Pancreas (tissue), 10 donors: ENCODE measurements at regions not wholly inside any gene's neighbourhood (a gene's known extent, or its start where the extent isn't known, plus 50 kb on each side); places are given as distances from the start of the nearest gene placed in this dataset.

Experiments
- ATAC-seq, 4 donors: fragments of 200-7000 bp; cut with Tn5 transposase; one replicate each; pipeline versions ENCODE4 v1.8.0 to v1.9.1; 2020; ENCODE audit warnings: mild to moderate bottlenecking in 4 of 4, moderate library complexity in 4 of 4
- DNase-seq, 6 donors: peaks; one replicate each; pipeline ENCODE4 v3.0.0-alpha.2; 2020
- FAIRE-seq: peaks from 2 replicates; lab custom pipeline; 2012; peaks lifted over from hg19 to GRCh38; lab: Jason Lieb, UNC
- H3K27ac ChIP-seq, 4 donors: fragments of 200-600 bp; sonication (generic); 1 replicate in 3 of 4; 2 replicates in 1 of 4; pipeline versions ENCODE4 v1.5.0 to v1.8.0; 2020
- H3K27me3 ChIP-seq, 4 donors: fragments of 200-600 bp; one replicate each; pipeline ENCODE4 v1.8.0; 2021
- H3K36me3 ChIP-seq, 3 donors: fragments of 200-600 bp; sonication (generic) in 1 of 3; one replicate each; pipeline versions ENCODE4 v1.5.0 to v1.8.0; 2020 to 2021
- H3K4me1 ChIP-seq, 3 donors: fragments of 200-600 bp; one replicate each; pipeline ENCODE4 v1.8.0; 2021
- H3K4me3 ChIP-seq, 4 donors: fragments of 200-600 bp; sonication (generic) in 2 of 4; one replicate each; pipeline versions ENCODE4 v1.5.0 to v1.8.0; 2020 to 2021
- H3K9me3 ChIP-seq, 4 donors: fragments of 200-600 bp; one replicate each; pipeline ENCODE4 v1.8.0; 2021
- WGBS, 2 donors: extraction: QIAGEN DNeasy Blood & Tissue Kit; methylation state at CpG; one replicate each; pipeline ENCODE4 v1.1.7; 2013; 5-methylcytosine and 5-hydroxymethylcytosine counted together
- intact Hi-C, 3 donors: fragments of 100-400 bp; cut with DNase I; formaldehyde crosslinking; loops; one replicate each; pipeline versions ENCODE4 v1.11.1 to v1.14.2; 2022
- TF ChIP-seq, protein P1 (sequence below), 4 donors: fragments of 200-600 bp; sonication (generic) in 3 of 4; IDR thresholded peaks; one replicate each; pipeline versions ENCODE4 v1.5.0 to v1.8.0; 2021; ENCODE audit warnings: antibody characterized with exemption in 4 of 4
- donor health status: healthy with polysubstance abuse.
- donor health status: DM: no; HTN: no; CAD: no; lungs with moderate emphysema.
- donor health status: DM: no; HTN: no; CAD: no.
- donor health status: control.
- donor health status: control.
- donor health status: Bipolar disorder and iron deficiency.
- donor health status: DM: yes; HTN: yes; CAD: no.
- donor health status: DM: no; HTN: no; CAD: no.
- donor health status: DM: no; HTN: no; CAD: no.
- donor health status: DM: yes; HTN: yes; CAD: no.

DNA sequence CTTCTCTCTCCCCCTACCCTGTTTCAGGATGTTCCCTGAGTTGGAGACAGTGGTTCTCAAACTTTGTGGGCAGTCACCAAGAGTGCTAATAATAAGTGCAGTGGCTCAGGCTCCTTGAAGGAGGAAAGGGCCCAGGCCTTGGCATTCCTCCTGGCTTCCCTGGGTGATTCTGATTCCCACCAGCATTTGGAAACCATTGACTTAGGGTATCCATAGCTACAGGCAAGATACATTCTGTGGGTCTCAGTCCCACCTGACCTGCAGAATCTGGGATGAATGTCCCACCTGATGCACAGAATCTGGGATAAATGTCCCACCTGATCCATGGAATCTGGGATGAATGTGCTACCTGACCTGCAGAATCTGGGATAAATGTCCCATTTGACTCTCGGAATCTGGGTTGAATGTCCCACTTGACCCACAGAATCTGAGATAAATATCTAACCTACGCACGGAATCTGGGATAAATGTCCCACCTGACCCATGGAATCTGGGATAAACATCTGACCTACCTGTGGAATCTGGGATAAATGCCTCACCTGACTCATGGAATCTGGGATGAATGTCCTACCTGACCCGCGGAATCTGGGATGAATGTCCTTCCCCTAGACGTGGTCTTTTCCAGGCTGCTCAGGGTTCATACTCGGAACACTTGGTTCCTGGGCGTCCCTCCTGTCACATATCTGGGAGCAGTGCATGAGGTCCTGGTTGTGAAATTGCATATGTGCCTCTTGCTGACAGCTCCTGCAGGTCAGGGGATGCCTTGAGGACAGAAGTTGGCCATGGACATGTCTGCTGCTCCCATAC, 136.7 kb upstream of the HS3ST2 start:
- H3K4me1 ChIP-seq: no peaks in the 10 kb centered on the region
- no peak for FAIRE-seq
- intact Hi-C loops: no loop called here
- ATAC-seq: no peak
- no peaks in the 10 kb centered on the region for H3K27me3 ChIP-seq
- DNase-seq: no peak
- TF ChIP-seq, protein P1, sequence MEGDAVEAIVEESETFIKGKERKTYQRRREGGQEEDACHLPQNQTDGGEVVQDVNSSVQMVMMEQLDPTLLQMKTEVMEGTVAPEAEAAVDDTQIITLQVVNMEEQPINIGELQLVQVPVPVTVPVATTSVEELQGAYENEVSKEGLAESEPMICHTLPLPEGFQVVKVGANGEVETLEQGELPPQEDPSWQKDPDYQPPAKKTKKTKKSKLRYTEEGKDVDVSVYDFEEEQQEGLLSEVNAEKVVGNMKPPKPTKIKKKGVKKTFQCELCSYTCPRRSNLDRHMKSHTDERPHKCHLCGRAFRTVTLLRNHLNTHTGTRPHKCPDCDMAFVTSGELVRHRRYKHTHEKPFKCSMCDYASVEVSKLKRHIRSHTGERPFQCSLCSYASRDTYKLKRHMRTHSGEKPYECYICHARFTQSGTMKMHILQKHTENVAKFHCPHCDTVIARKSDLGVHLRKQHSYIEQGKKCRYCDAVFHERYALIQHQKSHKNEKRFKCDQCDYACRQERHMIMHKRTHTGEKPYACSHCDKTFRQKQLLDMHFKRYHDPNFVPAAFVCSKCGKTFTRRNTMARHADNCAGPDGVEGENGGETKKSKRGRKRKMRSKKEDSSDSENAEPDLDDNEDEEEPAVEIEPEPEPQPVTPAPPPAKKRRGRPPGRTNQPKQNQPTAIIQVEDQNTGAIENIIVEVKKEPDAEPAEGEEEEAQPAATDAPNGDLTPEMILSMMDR (IDR thresholded peaks at IDR 0.05): no peak
- no peaks in the 10 kb centered on the region for H3K36me3 ChIP-seq
- no peak overlapping the region for H3K4me3 ChIP-seq
- H3K27ac ChIP-seq: no peak overlapping the region
- 69 to 82% methylated on average over 8 of the region's 8 CpGs for WGBS, 2 donors
- H3K9me3 ChIP-seq: no peaks in the 10 kb centered on the region

DNA sequence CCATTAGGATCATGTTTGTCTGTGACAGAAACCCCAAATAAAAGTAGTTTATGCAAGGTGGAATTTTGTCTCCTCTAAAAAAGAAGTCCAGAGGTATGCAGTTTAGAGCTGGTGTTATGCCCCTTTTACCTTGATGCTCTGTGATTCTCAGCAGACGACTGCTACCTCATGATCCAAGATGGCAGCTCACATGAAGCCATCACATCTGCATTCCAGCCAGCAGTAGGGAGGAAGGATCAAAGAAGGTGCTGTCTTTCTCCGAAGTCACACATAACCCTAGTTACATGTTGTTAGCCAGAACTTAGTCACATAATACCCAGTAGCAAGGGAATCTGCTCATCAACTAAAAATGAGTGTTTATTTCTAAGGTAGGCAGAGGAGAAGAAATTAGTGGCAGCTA, 135.7 kb upstream of the HS3ST2 start:
- DNase-seq (no peak), ATAC-seq (no peak), FAIRE-seq (no peak)
- Histone ChIP-seq H3K27ac (no peak overlapping the region), H3K4me1 (no peaks in the 10 kb centered on the region), H3K9me3 (no peaks in the 10 kb centered on the region), H3K4me3 (no peak overlapping the region), H3K27me3 (no peaks in the 10 kb centered on the region), H3K36me3 (no peaks in the 10 kb centered on the region)
- intact Hi-C loops: no loop called here
- 53 to 67% methylated on average over 2 of the region's 2 CpGs for WGBS, 2 donors
- TF ChIP-seq, protein P1 (IDR thresholded peaks at IDR 0.05): no peak

DNA sequence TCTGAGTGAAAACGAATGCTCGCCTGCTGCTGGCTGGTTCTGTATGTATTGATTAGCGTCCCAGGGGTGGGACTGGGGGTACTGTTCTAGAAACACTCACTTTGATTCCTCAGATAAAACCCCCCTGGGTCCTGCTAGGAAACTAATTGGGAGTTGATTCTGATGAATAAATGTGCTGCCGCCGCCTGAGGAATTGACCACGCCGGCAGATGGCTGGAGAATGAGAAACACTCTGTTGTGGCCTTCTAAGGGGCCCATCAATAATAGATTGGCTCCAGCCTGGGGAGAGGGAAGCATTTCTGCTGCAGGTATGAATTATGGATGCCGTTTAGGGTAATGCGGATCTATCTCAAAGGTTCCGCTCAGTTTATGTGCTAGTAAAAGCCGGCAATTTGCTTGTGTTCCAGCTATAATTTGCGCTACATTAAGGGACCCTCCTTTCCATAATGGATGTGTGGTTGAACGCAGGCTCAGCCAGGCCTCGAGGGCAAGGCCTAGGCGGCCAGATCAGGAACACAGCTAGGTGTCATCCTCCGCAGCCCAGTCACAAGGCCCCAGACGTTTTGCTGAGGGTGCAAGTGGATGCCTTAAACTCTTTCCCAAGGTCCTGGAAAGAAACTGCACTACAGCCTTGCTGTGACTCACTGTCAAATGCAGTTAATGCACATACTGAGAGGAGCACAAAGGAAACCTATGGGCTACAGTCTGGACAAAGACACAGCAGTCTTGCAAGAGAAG, 132.2 kb upstream of the HS3ST2 start:
- intact Hi-C loops: no loop called here
- H3K4me3 ChIP-seq: no peak overlapping the region
- H3K9me3 ChIP-seq: no peaks in the 10 kb centered on the region
- no peaks in the 10 kb centered on the region for H3K36me3 ChIP-seq
- no peaks in the 10 kb centered on the region for H3K27me3 ChIP-seq
- ATAC-seq (no peak), DNase-seq (no peak), FAIRE-seq (no peak)
- 80 to 83% methylated on average over 17 of the region's 17 CpGs for WGBS, 2 donors
- H3K27ac ChIP-seq: no peak overlapping the region
- H3K4me1 ChIP-seq: no peaks in the 10 kb centered on the region
- TF ChIP-seq, protein P1 (IDR thresholded peaks at IDR 0.05): no peak

DNA sequence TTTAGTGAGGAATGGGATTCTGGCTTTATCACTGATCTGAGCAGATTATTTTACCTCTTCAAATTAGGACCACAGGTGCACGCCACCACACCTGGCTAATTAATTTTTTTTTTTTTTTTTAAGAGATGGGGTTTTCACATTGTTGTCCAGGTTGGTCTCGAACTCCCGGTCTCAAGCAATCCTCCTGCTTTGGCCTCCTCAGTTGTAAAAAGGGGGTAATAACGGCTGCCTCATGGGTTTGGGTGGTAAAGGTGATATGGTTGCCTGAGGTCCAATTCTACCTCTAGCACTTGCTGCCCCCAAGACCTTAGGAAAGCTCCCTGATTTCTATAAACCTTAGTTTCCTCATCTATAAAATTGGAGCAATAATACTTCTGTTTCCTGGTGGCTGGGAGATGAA, 130.7 kb upstream of the HS3ST2 start:
- no peaks in the 10 kb centered on the region for H3K27me3 ChIP-seq
- 73 to 75% methylated on average over 4 of the region's 4 CpGs for WGBS, 2 donors
- H3K4me3 ChIP-seq: no peak overlapping the region
- no peaks in the 10 kb centered on the region for H3K36me3 ChIP-seq
- TF ChIP-seq, protein P1 (IDR thresholded peaks at IDR 0.05): no peak
- DNase-seq (no peak), ATAC-seq (no peak), FAIRE-seq (no peak)
- no peak overlapping the region for H3K27ac ChIP-seq
- H3K9me3 ChIP-seq: no peaks in the 10 kb centered on the region
- no peaks in the 10 kb centered on the region for H3K4me1 ChIP-seq
- intact Hi-C loops: no loop called here
